ENCODE measurements at regions not wholly inside any gene's neighbourhood (a gene's known extent, or its start where the extent isn't known, plus 50 kb on each side); places are given as distances from the start of the nearest gene placed in this dataset.

DNA sequence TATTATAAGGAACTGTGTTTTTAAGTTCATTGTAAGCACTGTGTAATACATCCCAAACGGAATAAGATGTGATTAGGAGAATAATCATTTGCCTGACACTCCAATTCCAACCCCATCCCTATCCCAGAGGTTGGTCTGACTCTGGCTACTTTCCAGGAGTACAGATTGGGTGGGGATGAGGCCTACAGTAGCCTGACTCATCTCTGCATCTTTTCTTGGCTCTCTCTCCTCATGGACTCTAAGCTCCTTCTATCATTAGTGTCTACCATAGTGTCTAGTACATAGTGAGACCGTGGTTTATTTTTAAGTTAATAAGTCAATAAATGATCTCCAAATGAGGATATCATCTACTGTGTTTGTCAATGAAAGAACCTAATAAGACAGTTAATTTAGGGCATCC, 92.2 kb upstream of the CNKSR3 start:
- WGBS, result 75% methylated on average over 2 of the region's 2 CpGs
- H3K4me3 ChIP-seq (ENCODE audit: low read depth in 1 of 3, low read length in 3 of 3), result no peak overlapping the region
- no peaks in the 10 kb centered on the region for H3K4me1 ChIP-seq (ENCODE audit: control insufficient read depth in 4 of 4, insufficient read depth in 4 of 4, low read length in 3 of 4)
- H3K27ac ChIP-seq (ENCODE audit: low read depth in 1 of 2, low read length in 2 of 2), result no peak overlapping the region
- no peaks in the 10 kb centered on the region for H3K36me3 ChIP-seq (ENCODE audit: control insufficient read depth in 4 of 4, insufficient read depth in 3 of 4, low read depth in 1 of 4, low read length in 3 of 4)
- no peaks in the 10 kb centered on the region for H3K9me3 ChIP-seq (ENCODE audit: control insufficient read depth in 4 of 4, low read length in 3 of 4)
- no peaks in the 10 kb centered on the region for H3K27me3 ChIP-seq (ENCODE audit: control insufficient read depth in 4 of 4, insufficient read depth in 4 of 4, low read length in 3 of 4)
- TF ChIP-seq YY1 (IDR thresholded peaks at IDR 0.05), result no peak
- no peak for TF ChIP-seq JUND (IDR thresholded peaks at IDR 0.05)
- no peak for TF ChIP-seq SP1 (IDR thresholded peaks at IDR 0.05)
- TF ChIP-seq, protein P1, sequence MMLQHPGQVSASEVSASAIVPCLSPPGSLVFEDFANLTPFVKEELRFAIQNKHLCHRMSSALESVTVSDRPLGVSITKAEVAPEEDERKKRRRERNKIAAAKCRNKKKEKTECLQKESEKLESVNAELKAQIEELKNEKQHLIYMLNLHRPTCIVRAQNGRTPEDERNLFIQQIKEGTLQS (IDR thresholded peaks at IDR 0.05), result no peak
- TF ChIP-seq HNF4A (conservative IDR thresholded peaks at IDR 0.05), result no peak
- TF ChIP-seq RXRA (IDR thresholded peaks at IDR 0.05), result no peak
- TF ChIP-seq, protein P2, sequence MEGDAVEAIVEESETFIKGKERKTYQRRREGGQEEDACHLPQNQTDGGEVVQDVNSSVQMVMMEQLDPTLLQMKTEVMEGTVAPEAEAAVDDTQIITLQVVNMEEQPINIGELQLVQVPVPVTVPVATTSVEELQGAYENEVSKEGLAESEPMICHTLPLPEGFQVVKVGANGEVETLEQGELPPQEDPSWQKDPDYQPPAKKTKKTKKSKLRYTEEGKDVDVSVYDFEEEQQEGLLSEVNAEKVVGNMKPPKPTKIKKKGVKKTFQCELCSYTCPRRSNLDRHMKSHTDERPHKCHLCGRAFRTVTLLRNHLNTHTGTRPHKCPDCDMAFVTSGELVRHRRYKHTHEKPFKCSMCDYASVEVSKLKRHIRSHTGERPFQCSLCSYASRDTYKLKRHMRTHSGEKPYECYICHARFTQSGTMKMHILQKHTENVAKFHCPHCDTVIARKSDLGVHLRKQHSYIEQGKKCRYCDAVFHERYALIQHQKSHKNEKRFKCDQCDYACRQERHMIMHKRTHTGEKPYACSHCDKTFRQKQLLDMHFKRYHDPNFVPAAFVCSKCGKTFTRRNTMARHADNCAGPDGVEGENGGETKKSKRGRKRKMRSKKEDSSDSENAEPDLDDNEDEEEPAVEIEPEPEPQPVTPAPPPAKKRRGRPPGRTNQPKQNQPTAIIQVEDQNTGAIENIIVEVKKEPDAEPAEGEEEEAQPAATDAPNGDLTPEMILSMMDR (IDR thresholded peaks at IDR 0.05; ENCODE audit: low read depth, low read length, missing input control), result no peak
- TF ChIP-seq NR2F2 (IDR thresholded peaks at IDR 0.05), result no peak
- TF ChIP-seq, protein P3, sequence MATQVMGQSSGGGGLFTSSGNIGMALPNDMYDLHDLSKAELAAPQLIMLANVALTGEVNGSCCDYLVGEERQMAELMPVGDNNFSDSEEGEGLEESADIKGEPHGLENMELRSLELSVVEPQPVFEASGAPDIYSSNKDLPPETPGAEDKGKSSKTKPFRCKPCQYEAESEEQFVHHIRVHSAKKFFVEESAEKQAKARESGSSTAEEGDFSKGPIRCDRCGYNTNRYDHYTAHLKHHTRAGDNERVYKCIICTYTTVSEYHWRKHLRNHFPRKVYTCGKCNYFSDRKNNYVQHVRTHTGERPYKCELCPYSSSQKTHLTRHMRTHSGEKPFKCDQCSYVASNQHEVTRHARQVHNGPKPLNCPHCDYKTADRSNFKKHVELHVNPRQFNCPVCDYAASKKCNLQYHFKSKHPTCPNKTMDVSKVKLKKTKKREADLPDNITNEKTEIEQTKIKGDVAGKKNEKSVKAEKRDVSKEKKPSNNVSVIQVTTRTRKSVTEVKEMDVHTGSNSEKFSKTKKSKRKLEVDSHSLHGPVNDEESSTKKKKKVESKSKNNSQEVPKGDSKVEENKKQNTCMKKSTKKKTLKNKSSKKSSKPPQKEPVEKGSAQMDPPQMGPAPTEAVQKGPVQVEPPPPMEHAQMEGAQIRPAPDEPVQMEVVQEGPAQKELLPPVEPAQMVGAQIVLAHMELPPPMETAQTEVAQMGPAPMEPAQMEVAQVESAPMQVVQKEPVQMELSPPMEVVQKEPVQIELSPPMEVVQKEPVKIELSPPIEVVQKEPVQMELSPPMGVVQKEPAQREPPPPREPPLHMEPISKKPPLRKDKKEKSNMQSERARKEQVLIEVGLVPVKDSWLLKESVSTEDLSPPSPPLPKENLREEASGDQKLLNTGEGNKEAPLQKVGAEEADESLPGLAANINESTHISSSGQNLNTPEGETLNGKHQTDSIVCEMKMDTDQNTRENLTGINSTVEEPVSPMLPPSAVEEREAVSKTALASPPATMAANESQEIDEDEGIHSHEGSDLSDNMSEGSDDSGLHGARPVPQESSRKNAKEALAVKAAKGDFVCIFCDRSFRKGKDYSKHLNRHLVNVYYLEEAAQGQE (IDR thresholded peaks at IDR 0.05), result no peak
- TF ChIP-seq TAF1 (conservative IDR thresholded peaks at IDR 0.05), result no peak
- TF ChIP-seq GABPA (IDR thresholded peaks at IDR 0.05 in 1 of 2, conservative IDR thresholded peaks at IDR 0.05 in 1 of 2), result no peak
- TF ChIP-seq FOXA2 (IDR thresholded peaks at IDR 0.05), result no peak
- no peak for TF ChIP-seq FOXA1 (IDR thresholded peaks at IDR 0.05)
- no peak for TF ChIP-seq RAD21 (IDR thresholded peaks at IDR 0.05)
- TF ChIP-seq, protein P4, sequence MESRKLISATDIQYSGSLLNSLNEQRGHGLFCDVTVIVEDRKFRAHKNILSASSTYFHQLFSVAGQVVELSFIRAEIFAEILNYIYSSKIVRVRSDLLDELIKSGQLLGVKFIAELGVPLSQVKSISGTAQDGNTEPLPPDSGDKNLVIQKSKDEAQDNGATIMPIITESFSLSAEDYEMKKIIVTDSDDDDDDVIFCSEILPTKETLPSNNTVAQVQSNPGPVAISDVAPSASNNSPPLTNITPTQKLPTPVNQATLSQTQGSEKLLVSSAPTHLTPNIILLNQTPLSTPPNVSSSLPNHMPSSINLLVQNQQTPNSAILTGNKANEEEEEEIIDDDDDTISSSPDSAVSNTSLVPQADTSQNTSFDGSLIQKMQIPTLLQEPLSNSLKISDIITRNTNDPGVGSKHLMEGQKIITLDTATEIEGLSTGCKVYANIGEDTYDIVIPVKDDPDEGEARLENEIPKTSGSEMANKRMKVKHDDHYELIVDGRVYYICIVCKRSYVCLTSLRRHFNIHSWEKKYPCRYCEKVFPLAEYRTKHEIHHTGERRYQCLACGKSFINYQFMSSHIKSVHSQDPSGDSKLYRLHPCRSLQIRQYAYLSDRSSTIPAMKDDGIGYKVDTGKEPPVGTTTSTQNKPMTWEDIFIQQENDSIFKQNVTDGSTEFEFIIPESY (IDR thresholded peaks at IDR 0.05), result no peak
- no peak for TF ChIP-seq EGR1 (IDR thresholded peaks at IDR 0.05; ENCODE audit: low read depth in 2 of 2)
- no peak for TF ChIP-seq HNF4G (IDR thresholded peaks at IDR 0.05)
- TF ChIP-seq, protein P5, sequence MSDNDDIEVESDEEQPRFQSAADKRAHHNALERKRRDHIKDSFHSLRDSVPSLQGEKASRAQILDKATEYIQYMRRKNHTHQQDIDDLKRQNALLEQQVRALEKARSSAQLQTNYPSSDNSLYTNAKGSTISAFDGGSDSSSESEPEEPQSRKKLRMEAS (IDR thresholded peaks at IDR 0.05), result no peak
- no peak for DNase-seq (ENCODE audit: low spot score)
- H3K9ac ChIP-seq (ENCODE audit: low read depth in 1 of 2, low read length in 2 of 2), result no peak overlapping the region
